ENCODE measurements at regions not wholly inside any gene's neighbourhood (a gene's known extent, or its start where the extent isn't known, plus 50 kb on each side); places are given as distances from the start of the nearest gene placed in this dataset.

DNA sequence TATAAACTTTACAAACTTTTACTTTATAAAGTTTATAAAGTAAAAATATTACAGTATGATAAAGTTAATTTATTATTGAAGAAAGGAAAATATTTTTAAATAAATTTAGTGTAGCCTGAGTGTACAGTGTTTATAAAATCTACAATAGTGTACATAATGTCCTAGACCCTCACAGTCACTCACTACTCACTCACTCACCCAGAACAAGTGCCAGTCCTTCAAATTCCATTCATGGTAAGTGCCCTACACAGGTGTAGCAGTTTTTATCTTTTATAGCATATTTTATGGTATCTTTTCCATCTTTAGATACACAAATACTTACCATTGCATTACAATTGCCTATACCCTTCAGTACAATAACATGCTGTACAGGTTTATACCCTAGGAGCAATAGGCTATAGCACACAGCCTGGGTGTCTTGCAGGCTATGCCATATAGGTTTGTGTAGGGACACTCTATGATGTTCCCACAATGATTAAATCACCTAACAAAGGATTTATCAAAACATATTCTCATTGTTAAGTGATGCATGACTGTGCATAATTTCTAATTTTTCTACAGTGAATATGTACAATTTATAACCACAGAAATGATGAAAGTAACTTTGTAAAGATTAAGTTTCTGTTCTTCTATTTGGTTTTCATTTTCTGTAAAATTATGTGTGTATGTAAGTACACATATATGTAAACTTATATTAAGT is 98.0 kb downstream of the SPRY2 start:
- no peak for TF ChIP-seq GATA3 (IDR thresholded peaks at IDR 0.05; ENCODE audit: low read depth, low read length)
- no peak for TF ChIP-seq GATA2 (IDR thresholded peaks at IDR 0.05; ENCODE audit: low read depth, low read length)
